ENCODE measurements at regions not wholly inside any gene's neighbourhood (a gene's known extent, or its start where the extent isn't known, plus 50 kb on each side); places are given as distances from the start of the nearest gene placed in this dataset.

DNA sequence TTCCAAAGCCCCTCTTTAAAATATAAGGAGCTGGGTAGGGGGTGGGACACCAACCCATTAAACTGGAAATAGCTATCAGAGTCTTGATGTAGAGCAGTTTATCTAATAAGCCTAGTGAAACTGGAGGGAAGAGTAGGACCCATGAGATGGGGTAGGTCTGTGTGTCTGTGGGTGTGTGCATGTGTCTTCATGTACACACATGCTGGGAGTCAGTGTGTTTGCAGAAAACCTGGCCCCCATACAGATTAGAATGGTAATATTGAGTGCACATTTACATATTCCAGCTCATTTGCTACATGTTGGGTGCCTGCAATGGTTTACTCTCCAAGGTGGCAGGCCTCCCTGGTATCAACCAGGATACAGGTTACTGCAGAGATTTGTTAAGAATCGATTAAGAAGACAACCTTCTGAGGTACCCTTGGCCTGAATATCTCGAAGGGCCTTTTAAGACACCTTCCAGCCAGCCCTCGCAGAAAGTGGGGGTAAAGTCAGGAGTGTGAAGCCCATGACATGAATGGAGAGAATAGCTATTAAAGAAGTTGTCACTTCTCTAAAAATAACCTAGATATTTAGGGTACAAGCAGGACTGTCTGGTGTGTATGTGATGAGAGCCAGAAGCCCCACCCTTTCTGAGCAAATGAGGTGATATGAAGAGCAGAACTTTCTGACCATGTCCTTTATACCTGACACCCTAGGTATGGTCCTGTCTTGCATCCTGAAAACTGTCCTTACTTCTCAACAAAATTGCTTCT, 75.7 kb upstream of the TEX13D start (continued):
- TF ChIP-seq, protein P1, sequence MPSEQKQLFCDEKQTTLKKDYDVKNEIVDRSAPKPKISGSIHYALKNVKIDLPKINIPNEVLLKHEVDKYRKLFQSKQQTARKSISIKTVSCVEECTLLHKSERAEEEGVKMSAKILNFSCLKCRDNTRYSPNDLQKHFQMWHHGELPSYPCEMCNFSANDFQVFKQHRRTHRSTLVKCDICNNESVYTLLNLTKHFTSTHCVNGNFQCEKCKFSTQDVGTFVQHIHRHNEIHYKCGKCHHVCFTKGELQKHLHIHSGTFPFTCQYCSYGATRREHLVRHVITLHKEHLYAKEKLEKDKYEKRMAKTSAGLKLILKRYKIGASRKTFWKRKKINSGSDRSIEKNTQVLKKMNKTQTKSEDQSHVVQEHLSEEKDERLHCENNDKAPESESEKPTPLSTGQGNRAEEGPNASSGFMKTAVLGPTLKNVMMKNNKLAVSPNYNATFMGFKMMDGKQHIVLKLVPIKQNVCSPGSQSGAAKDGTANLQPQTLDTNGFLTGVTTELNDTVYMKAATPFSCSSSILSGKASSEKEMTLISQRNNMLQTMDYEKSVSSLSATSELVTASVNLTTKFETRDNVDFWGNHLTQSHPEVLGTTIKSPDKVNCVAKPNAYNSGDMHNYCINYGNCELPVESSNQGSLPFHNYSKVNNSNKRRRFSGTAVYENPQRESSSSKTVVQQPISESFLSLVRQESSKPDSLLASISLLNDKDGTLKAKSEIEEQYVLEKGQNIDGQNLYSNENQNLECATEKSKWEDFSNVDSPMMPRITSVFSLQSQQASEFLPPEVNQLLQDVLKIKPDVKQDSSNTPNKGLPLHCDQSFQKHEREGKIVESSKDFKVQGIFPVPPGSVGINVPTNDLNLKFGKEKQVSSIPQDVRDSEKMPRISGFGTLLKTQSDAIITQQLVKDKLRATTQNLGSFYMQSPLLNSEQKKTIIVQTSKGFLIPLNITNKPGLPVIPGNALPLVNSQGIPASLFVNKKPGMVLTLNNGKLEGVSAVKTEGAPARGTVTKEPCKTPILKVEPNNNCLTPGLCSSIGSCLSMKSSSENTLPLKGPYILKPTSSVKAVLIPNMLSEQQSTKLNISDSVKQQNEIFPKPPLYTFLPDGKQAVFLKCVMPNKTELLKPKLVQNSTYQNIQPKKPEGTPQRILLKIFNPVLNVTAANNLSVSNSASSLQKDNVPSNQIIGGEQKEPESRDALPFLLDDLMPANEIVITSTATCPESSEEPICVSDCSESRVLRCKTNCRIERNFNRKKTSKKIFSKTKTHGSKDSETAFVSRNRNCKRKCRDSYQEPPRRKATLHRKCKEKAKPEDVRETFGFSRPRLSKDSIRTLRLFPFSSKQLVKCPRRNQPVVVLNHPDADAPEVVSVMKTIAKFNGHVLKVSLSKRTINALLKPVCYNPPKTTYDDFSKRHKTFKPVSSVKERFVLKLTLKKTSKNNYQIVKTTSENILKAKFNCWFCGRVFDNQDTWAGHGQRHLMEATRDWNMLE (tag by site-specific recombination; conservative IDR thresholded peaks at IDR 0.05; ENCODE audit: low read depth) = no peak
- TF ChIP-seq ZNF248 (tag by site-specific recombination; IDR thresholded peaks at IDR 0.05) (no peak), GLI4 (tag by site-specific recombination; IDR thresholded peaks at IDR 0.05) (no peak), ZNF404 (tag by site-specific recombination; IDR thresholded peaks at IDR 0.05) (no peak)
- TF ChIP-seq, protein P2, sequence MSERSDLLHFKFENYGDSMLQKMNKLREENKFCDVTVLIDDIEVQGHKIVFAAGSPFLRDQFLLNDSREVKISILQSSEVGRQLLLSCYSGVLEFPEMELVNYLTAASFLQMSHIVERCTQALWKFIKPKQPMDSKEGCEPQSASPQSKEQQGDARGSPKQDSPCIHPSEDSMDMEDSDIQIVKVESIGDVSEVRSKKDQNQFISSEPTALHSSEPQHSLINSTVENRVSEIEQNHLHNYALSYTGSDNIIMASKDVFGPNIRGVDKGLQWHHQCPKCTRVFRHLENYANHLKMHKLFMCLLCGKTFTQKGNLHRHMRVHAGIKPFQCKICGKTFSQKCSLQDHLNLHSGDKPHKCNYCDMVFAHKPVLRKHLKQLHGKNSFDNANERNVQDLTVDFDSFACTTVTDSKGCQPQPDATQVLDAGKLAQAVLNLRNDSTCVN (tag by site-specific recombination; optimal IDR thresholded peaks at IDR 0.05) = no peak

DNA sequence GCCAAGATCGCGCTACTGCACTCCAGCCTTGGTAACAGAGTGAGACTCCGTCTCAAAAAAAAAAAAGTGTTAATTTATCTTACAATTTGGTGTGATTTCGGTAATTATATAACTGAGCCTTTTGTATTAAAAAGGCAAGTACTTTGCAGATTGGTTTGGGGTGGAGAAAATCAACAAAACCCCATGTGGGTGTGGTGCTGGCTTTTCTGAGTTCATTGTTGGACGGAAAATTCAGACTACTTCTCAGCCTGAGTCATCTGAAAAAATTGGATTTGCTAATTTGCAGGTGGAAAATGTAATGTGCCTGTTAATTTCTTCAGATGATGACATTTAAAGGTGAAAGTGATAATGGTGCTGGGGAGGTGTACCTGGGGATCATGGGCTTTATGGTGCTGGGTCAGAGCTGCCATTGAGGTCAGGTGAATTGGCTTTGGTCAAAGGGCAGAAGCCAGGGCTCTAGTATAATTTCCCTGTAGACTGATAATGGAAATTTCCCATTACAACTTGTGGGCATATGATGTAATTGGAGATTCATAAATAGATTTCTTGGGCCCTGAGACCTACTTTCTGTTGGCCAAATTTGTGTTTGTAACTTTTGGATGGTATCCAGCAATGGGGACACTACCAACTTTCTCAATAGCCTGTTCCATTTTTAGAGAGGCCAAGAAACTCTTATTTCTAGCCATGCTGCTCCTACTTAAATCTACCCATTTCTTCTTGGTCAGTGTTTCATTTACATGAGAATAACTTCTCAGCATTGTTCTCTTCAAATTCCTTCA, 74.3 kb upstream of the TEX13D start:
- no peaks in the 10 kb centered on the region for H3K4me1 ChIP-seq (ENCODE audit: control insufficient read depth, insufficient read depth, low read length)
- POLR2A ChIA-PET = no interaction called here
- H3K27ac ChIP-seq (ENCODE audit: extremely low read depth, low read depth, low read length) = no peak overlapping the region
- H3K4me3 ChIP-seq (ENCODE audit: low read depth, low read length) = no peak overlapping the region
- no peak for TF ChIP-seq ZNF660 (tag by site-specific recombination; IDR thresholded peaks at IDR 0.05)
- TF ChIP-seq, protein P3, sequence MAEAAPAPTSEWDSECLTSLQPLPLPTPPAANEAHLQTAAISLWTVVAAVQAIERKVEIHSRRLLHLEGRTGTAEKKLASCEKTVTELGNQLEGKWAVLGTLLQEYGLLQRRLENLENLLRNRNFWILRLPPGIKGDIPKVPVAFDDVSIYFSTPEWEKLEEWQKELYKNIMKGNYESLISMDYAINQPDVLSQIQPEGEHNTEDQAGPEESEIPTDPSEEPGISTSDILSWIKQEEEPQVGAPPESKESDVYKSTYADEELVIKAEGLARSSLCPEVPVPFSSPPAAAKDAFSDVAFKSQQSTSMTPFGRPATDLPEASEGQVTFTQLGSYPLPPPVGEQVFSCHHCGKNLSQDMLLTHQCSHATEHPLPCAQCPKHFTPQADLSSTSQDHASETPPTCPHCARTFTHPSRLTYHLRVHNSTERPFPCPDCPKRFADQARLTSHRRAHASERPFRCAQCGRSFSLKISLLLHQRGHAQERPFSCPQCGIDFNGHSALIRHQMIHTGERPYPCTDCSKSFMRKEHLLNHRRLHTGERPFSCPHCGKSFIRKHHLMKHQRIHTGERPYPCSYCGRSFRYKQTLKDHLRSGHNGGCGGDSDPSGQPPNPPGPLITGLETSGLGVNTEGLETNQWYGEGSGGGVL (tag by site-specific recombination; IDR thresholded peaks at IDR 0.05) = no peak
- TF ChIP-seq SALL2 (tag by site-specific recombination; IDR thresholded peaks at IDR 0.05; ENCODE audit: borderline replicate concordance) = no peak
- no peak for TF ChIP-seq ZNF335 (tag by site-specific recombination; conservative IDR thresholded peaks at IDR 0.05)
- no peak for TF ChIP-seq ZNF560 (tag by site-specific recombination; IDR thresholded peaks at IDR 0.05; ENCODE audit: borderline replicate concordance)
- no peak for TF ChIP-seq ZNF366 (tag by site-specific recombination; conservative IDR thresholded peaks at IDR 0.05)
- no peak for TF ChIP-seq ZNF155 (tag by site-specific recombination; IDR thresholded peaks at IDR 0.05)
- no peak for TF ChIP-seq ZNF76 (tag by site-specific recombination; IDR thresholded peaks at IDR 0.05; ENCODE audit: borderline replicate concordance, low read depth)
- TF ChIP-seq, protein P4, sequence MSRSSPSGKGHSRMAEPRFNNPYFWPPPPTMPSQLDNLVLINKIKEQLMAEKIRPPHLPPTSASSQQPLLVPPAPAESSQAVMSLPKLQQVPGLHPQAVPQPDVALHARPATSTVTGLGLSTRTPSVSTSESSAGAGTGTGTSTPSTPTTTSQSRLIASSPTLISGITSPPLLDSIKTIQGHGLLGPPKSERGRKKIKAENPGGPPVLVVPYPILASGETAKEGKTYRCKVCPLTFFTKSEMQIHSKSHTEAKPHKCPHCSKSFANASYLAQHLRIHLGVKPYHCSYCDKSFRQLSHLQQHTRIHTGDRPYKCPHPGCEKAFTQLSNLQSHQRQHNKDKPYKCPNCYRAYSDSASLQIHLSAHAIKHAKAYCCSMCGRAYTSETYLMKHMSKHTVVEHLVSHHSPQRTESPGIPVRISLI (tag by site-specific recombination; IDR thresholded peaks at IDR 0.05) = no peak
- H3K36me3 ChIP-seq (ENCODE audit: control insufficient read depth in 2 of 2, insufficient read depth in 1 of 2, low read length in 2 of 2) = no peaks in the 10 kb centered on the region
- CTCF ChIA-PET = no interaction called here
- H3K9me3 ChIP-seq (ENCODE audit: control insufficient read depth, insufficient read depth, low read depth, low read length) = no peaks in the 10 kb centered on the region

All from HEK293 (cell line).